ENCODE measurements at regions not wholly inside any gene's neighbourhood (a gene's known extent, or its start where the extent isn't known, plus 50 kb on each side); places are given as distances from the start of the nearest gene placed in this dataset.

- no peak overlapping the region for H3K4me2 ChIP-seq (ENCODE audit: low read length)
- no peaks in the 10 kb centered on the region for H3K27me3 ChIP-seq (ENCODE audit: low read length)
- intact Hi-C loops (cut with micrococcal nuclease), result no loop called here
- no peaks in the 10 kb centered on the region for H3K79me2 ChIP-seq (ENCODE audit: low read length)
- H3K4me3 ChIP-seq (ENCODE audit: low read length), result no peak overlapping the region
- ChIA-PET POLR2A (ENCODE audit: unreplicated experiment) (no interaction called here), CTCF (no interaction called here)
- H3F3A ChIP-seq (ENCODE audit: low read length, unreplicated experiment), result no peaks in the 10 kb centered on the region
- no peaks in the 10 kb centered on the region for H3K9me3 ChIP-seq (ENCODE audit: low read length)
- no peak overlapping the region for H3K9ac ChIP-seq (ENCODE audit: low read length)
- ATAC-seq (no peak), DNase-seq (no peak)
- no peaks in the 10 kb centered on the region for H3K36me3 ChIP-seq (ENCODE audit: low read depth, low read length)
- no peaks in the 10 kb centered on the region for H4K20me1 ChIP-seq (ENCODE audit: low read length)
- H3K27ac ChIP-seq (ENCODE audit: low read length), result no peak overlapping the region
- TF ChIP-seq, protein P1, sequence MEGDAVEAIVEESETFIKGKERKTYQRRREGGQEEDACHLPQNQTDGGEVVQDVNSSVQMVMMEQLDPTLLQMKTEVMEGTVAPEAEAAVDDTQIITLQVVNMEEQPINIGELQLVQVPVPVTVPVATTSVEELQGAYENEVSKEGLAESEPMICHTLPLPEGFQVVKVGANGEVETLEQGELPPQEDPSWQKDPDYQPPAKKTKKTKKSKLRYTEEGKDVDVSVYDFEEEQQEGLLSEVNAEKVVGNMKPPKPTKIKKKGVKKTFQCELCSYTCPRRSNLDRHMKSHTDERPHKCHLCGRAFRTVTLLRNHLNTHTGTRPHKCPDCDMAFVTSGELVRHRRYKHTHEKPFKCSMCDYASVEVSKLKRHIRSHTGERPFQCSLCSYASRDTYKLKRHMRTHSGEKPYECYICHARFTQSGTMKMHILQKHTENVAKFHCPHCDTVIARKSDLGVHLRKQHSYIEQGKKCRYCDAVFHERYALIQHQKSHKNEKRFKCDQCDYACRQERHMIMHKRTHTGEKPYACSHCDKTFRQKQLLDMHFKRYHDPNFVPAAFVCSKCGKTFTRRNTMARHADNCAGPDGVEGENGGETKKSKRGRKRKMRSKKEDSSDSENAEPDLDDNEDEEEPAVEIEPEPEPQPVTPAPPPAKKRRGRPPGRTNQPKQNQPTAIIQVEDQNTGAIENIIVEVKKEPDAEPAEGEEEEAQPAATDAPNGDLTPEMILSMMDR (conservative IDR thresholded peaks at IDR 0.05; ENCODE audit: low read depth, low read length), result no peak
- no TSS peak for BruUV-seq (replicated peaks)
- no peaks in the 10 kb centered on the region for H3K4me1 ChIP-seq (ENCODE audit: insufficient read depth, low read length)
- H2AFZ ChIP-seq (ENCODE audit: low read length), result no peak overlapping the region
- H3K9me2 ChIP-seq (replicated peaks; ENCODE audit: low read length), result no peaks in the 10 kb centered on the region
Observed at GRCh38 chr3:177693616-177694264, 496.5 kb upstream of the TBL1XR1 start.

GRCh38 chr3:177694316-177694715, 497.0 kb upstream of the TBL1XR1 start:
- ChIA-PET POLR2A (ENCODE audit: unreplicated experiment) (no interaction called here), CTCF (no interaction called here)
- Histone ChIP-seq H3K9ac (ENCODE audit: low read length) (no peak overlapping the region), H3F3A (ENCODE audit: low read length, unreplicated experiment) (no peaks in the 10 kb centered on the region), H3K4me3 (ENCODE audit: low read length) (no peak overlapping the region), H3K27ac (ENCODE audit: low read length) (no peak overlapping the region), H3K4me1 (ENCODE audit: insufficient read depth, low read length) (no peaks in the 10 kb centered on the region), H3K4me2 (ENCODE audit: low read length) (no peak overlapping the region), H2AFZ (ENCODE audit: low read length) (no peak overlapping the region), H3K36me3 (ENCODE audit: low read depth, low read length) (no peaks in the 10 kb centered on the region), H3K9me2 (replicated peaks; ENCODE audit: low read length) (no peaks in the 10 kb centered on the region), H3K9me3 (ENCODE audit: low read length) (no peaks in the 10 kb centered on the region), H3K79me2 (ENCODE audit: low read length) (no peaks in the 10 kb centered on the region), H4K20me1 (ENCODE audit: low read length) (no peaks in the 10 kb centered on the region), H3K27me3 (ENCODE audit: low read length) (no peaks in the 10 kb centered on the region)
- BruUV-seq (replicated peaks), result no TSS peak
- no peak for DNase-seq
- TF ChIP-seq EZH2phosphoT487 (IDR thresholded peaks at IDR 0.05; ENCODE audit: borderline replicate concordance, low read length) (no peak), EZH2 (IDR thresholded peaks at IDR 0.05; ENCODE audit: low read length, unreplicated experiment) (no peak)
- intact Hi-C loops (cut with micrococcal nuclease), result no loop called here
- ATAC-seq, result no peak

- H3K9ac ChIP-seq (ENCODE audit: low read length), result no peak overlapping the region
- no peaks in the 10 kb centered on the region for H3K79me2 ChIP-seq (ENCODE audit: low read length)
- H3K4me3 ChIP-seq (ENCODE audit: low read length), result no peak overlapping the region
- no peaks in the 10 kb centered on the region for H4K20me1 ChIP-seq (ENCODE audit: low read length)
- no peaks in the 10 kb centered on the region for H3K9me2 ChIP-seq (replicated peaks; ENCODE audit: low read length)
- CTCF ChIA-PET, result no interaction called here
- no peak overlapping the region for H3K27ac ChIP-seq (ENCODE audit: low read length)
- POLR2A ChIA-PET (ENCODE audit: unreplicated experiment), result no interaction called here
- BruUV-seq (replicated peaks), result no TSS peak
- TF ChIP-seq EZH2 (IDR thresholded peaks at IDR 0.05; ENCODE audit: low read length, unreplicated experiment), result no peak
- TF ChIP-seq, protein P1 (conservative IDR thresholded peaks at IDR 0.05; ENCODE audit: low read depth, low read length), result no peak
- TF ChIP-seq EZH2phosphoT487 (IDR thresholded peaks at IDR 0.05; ENCODE audit: borderline replicate concordance, low read length), result no peak
- no peaks in the 10 kb centered on the region for H3K4me1 ChIP-seq (ENCODE audit: insufficient read depth, low read length)
- H3K27me3 ChIP-seq (ENCODE audit: low read length), result no peaks in the 10 kb centered on the region
- H3K36me3 ChIP-seq (ENCODE audit: low read depth, low read length), result no peaks in the 10 kb centered on the region
- no peak for DNase-seq
- H3F3A ChIP-seq (ENCODE audit: low read length, unreplicated experiment), result no peaks in the 10 kb centered on the region
- no peak overlapping the region for H2AFZ ChIP-seq (ENCODE audit: low read length)
- no peak for ATAC-seq
- intact Hi-C loops (cut with micrococcal nuclease), result no loop called here
- H3K9me3 ChIP-seq (ENCODE audit: low read length), result no peaks in the 10 kb centered on the region
- no peak overlapping the region for H3K4me2 ChIP-seq (ENCODE audit: low read length)
Observed at GRCh38 chr3:177694951-177695350, 497.7 kb upstream of the TBL1XR1 start.

All from PC-3 (cell line).